ENCODE measurements at regions not wholly inside any gene's neighbourhood (a gene's known extent, or its start where the extent isn't known, plus 50 kb on each side); places are given as distances from the start of the nearest gene placed in this dataset.

GRCh38 chr2:38131676-38132075, 55.7 kb upstream of the CYP1B1 start:
- Histone ChIP-seq H3K36me3 (ENCODE audit: control insufficient read depth, insufficient read depth, low read length) (no peaks in the 10 kb centered on the region), H3K4me3 (ENCODE audit: low read depth, low read length) (no peak overlapping the region), H3K27me3 (ENCODE audit: control insufficient read depth, insufficient read depth, low read length) (no peaks in the 10 kb centered on the region)
- DNase-seq (ENCODE audit: low read depth) = no peak
- TF ChIP-seq, protein P1, sequence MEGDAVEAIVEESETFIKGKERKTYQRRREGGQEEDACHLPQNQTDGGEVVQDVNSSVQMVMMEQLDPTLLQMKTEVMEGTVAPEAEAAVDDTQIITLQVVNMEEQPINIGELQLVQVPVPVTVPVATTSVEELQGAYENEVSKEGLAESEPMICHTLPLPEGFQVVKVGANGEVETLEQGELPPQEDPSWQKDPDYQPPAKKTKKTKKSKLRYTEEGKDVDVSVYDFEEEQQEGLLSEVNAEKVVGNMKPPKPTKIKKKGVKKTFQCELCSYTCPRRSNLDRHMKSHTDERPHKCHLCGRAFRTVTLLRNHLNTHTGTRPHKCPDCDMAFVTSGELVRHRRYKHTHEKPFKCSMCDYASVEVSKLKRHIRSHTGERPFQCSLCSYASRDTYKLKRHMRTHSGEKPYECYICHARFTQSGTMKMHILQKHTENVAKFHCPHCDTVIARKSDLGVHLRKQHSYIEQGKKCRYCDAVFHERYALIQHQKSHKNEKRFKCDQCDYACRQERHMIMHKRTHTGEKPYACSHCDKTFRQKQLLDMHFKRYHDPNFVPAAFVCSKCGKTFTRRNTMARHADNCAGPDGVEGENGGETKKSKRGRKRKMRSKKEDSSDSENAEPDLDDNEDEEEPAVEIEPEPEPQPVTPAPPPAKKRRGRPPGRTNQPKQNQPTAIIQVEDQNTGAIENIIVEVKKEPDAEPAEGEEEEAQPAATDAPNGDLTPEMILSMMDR (IDR thresholded peaks at IDR 0.05; ENCODE audit: insufficient read depth, low read length, poor library complexity, severe bottlenecking) = no peak

DNA sequence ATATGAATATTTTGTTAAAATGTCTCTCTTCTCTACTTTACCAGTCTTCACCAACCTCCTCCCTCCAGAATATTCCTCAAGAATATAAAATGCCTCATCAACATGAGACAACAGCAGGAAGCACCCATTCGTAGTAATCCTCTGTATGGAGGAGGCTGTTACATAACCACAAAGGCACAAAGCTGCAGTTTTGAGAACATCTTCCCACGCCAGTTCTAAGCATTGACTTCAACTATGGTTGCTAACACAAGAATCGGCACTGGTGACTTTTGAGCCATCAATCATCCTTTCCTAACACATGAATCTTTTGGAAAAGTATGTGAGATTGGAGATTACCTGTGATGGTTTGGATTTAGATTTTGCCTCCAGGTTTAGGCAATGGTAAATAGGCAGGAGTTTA, 54.9 kb upstream of the CYP1B1 start:
- H3K27me3 ChIP-seq (ENCODE audit: control insufficient read depth, insufficient read depth, low read length) = no peaks in the 10 kb centered on the region
- H3K36me3 ChIP-seq (ENCODE audit: control insufficient read depth, insufficient read depth, low read length) = no peaks in the 10 kb centered on the region
- TF ChIP-seq, protein P1 (IDR thresholded peaks at IDR 0.05; ENCODE audit: insufficient read depth, low read length, poor library complexity, severe bottlenecking) = no peak
- H3K4me3 ChIP-seq (ENCODE audit: low read depth, low read length) = no peak overlapping the region
- DNase-seq (ENCODE audit: low read depth) = no peak

- TF ChIP-seq, protein P1 (IDR thresholded peaks at IDR 0.05; ENCODE audit: insufficient read depth, low read length, poor library complexity, severe bottlenecking) = no peak
- no peak overlapping the region for H3K4me3 ChIP-seq (ENCODE audit: low read depth, low read length)
- H3K36me3 ChIP-seq (ENCODE audit: control insufficient read depth, insufficient read depth, low read length) = no peaks in the 10 kb centered on the region
- no peaks in the 10 kb centered on the region for H3K27me3 ChIP-seq (ENCODE audit: control insufficient read depth, insufficient read depth, low read length)
- no peak for DNase-seq (ENCODE audit: low read depth)
Observed at GRCh38 chr2:38129987-38130386, 54.0 kb upstream of the CYP1B1 start.

DNA sequence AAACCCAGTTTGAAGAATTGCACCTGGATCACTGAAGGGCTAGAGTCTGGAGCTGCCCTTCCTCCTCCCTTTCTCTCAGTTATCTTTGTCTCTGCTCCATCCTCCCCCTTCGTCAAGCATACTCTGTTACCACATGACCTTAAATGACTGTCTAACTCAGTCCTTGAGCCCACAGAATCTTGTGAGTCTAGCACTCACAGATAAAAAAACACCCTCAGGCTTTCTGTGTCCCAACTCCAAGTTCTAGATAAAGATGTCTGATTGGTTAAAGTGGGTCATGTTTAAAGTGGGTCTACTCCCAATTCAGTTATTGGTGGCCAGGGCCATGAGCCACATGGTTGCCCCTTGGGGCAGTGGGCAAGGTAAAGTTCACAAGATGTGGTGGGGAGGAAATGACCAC, 53.5 kb upstream of the CYP1B1 start:
- Histone ChIP-seq H3K27me3 (ENCODE audit: control insufficient read depth, insufficient read depth, low read length) (no peaks in the 10 kb centered on the region), H3K4me3 (ENCODE audit: low read depth, low read length) (no peak overlapping the region), H3K36me3 (ENCODE audit: control insufficient read depth, insufficient read depth, low read length) (no peaks in the 10 kb centered on the region)
- TF ChIP-seq, protein P1 (IDR thresholded peaks at IDR 0.05; ENCODE audit: insufficient read depth, low read length, poor library complexity, severe bottlenecking) = no peak
- DNase-seq (ENCODE audit: low read depth) = no peak

DNA sequence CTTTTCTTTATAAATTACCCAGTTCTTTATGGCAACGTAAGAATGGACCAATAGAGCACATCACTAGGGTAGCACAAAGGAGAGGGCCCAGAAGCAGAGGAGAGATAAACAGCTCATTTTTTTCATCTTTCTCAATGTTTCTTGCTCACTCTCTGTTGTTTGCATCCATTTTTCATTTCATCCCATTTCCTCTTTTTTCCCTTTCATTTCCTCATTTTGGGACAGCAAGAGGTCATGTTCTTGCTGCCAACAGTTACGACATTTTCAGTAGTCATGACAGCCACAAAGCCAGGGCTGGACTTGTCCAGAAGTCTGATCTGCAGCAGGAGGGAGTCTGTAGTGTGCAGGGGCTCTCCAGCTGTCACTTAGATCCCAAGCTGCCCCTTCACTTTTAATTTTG, 52.7 kb upstream of the CYP1B1 start:
- TF ChIP-seq, protein P1 (IDR thresholded peaks at IDR 0.05; ENCODE audit: insufficient read depth, low read length, poor library complexity, severe bottlenecking) = no peak

GRCh38 chr2:38127277-38127676, 51.3 kb upstream of the CYP1B1 start:
- TF ChIP-seq, protein P1 (IDR thresholded peaks at IDR 0.05; ENCODE audit: insufficient read depth, low read length, poor library complexity, severe bottlenecking) = no peak
- Histone ChIP-seq H3K4me3 (ENCODE audit: low read depth, low read length) (no peak overlapping the region), H3K36me3 (ENCODE audit: control insufficient read depth, insufficient read depth, low read length) (no peaks in the 10 kb centered on the region), H3K27me3 (ENCODE audit: control insufficient read depth, insufficient read depth, low read length) (no peaks in the 10 kb centered on the region)
- DNase-seq (ENCODE audit: low read depth) = no peak

More for the DNA sequence above, 52.7 kb upstream of the CYP1B1 start:
- no peak overlapping the region for H3K4me3 ChIP-seq (ENCODE audit: low read depth, low read length)
- DNase-seq (ENCODE audit: low read depth) = no peak
- H3K36me3 ChIP-seq (ENCODE audit: control insufficient read depth, insufficient read depth, low read length) = no peaks in the 10 kb centered on the region
- no peaks in the 10 kb centered on the region for H3K27me3 ChIP-seq (ENCODE audit: control insufficient read depth, insufficient read depth, low read length)
